ENCODE measurements at regions not wholly inside any gene's neighbourhood (a gene's known extent, or its start where the extent isn't known, plus 50 kb on each side); places are given as distances from the start of the nearest gene placed in this dataset.
"Not testable (repeated sequence)": the region's sequence is repeated elsewhere in the genome, so short reads cannot be mapped to it uniquely, and the experiment has no call there.

- H3K27me3 ChIP-seq, result no peaks in the 10 kb centered on the region
- no peaks in the 10 kb centered on the region for H3K36me3 ChIP-seq
- TF ChIP-seq CTCF (IDR thresholded peaks at IDR 0.05), result no peak
- H3K9me3 ChIP-seq, result peaks cover 0 to 8% of the 10 kb centered on the region in 2 donors
- H3K27ac ChIP-seq, result no peak overlapping the region
- intact Hi-C loops (cut with DNase I), result no loop called here
- DNase-seq (no peak), ATAC-seq (no peak)
- no peak overlapping the region for H3K4me3 ChIP-seq
- H3K4me1 ChIP-seq, result no peaks in the 10 kb centered on the region
Measured at GRCh38 chr14:42992930-42993329, 1386.3 kb downstream of the LRFN5 start.

GRCh38 chr14:42980419-42980818 lies 1373.7 kb downstream of the LRFN5 start:
- intact Hi-C loops (cut with DNase I), result no loop called here
- DNase-seq (no peak), ATAC-seq (no peak)
- Histone ChIP-seq H3K36me3 (peaks cover 0 to 4% of the 10 kb centered on the region in 2 donors), H3K9me3 (peaks cover 0 to 15% of the 10 kb centered on the region in 2 donors), H3K27ac (no peak overlapping the region), H3K27me3 (no peaks in the 10 kb centered on the region), H3K4me1 (no peaks in the 10 kb centered on the region), H3K4me3 (no peak overlapping the region)
- no peak for TF ChIP-seq CTCF (IDR thresholded peaks at IDR 0.05)

- DNase-seq; H3K4me1 ChIP-seq; H3K27ac ChIP-seq; ATAC-seq; intact Hi-C loops (cut with DNase I); H3K9me3 ChIP-seq; H3K36me3 ChIP-seq; H3K4me3 ChIP-seq; H3K27me3 ChIP-seq: not testable (repeated sequence)
Measured at GRCh38 chr14:42973171-42973570, 1366.5 kb downstream of the LRFN5 start.

- H3K4me1 ChIP-seq, result no peaks in the 10 kb centered on the region
- H3K4me3 ChIP-seq, result no peak overlapping the region
- TF ChIP-seq CTCF (IDR thresholded peaks at IDR 0.05), result no peak
- intact Hi-C loops (cut with DNase I), result no loop called here
- no peak overlapping the region for H3K27ac ChIP-seq
- no peaks in the 10 kb centered on the region for H3K9me3 ChIP-seq
- ATAC-seq (no peak), DNase-seq (no peak)
- H3K36me3 ChIP-seq, result no peaks in the 10 kb centered on the region
- no peaks in the 10 kb centered on the region for H3K27me3 ChIP-seq
Measured at GRCh38 chr14:42965512-42965911, 1358.8 kb downstream of the LRFN5 start.

- Histone ChIP-seq H3K4me1 (no peaks in the 10 kb centered on the region), H3K36me3 (no peaks in the 10 kb centered on the region), H3K27me3 (no peaks in the 10 kb centered on the region), H3K9me3 (peaks cover 0 to 8% of the 10 kb centered on the region in 2 donors), H3K4me3 (no peak overlapping the region), H3K27ac (no peak overlapping the region)
- no peak for TF ChIP-seq CTCF (IDR thresholded peaks at IDR 0.05)
- intact Hi-C loops (cut with DNase I), result no loop called here
- ATAC-seq (no peak), DNase-seq (no peak)
Measured at GRCh38 chr14:42961509-42961908, 1354.8 kb downstream of the LRFN5 start.

GRCh38 chr14:42950363-42950762 lies 1343.7 kb downstream of the LRFN5 start:
- TF ChIP-seq CTCF (IDR thresholded peaks at IDR 0.05), result no peak
- H3K4me1 ChIP-seq, result no peaks in the 10 kb centered on the region
- no peaks in the 10 kb centered on the region for H3K27me3 ChIP-seq
- H3K36me3 ChIP-seq, result no peaks in the 10 kb centered on the region
- DNase-seq (no peak), ATAC-seq (no peak)
- H3K9me3 ChIP-seq, result peaks cover 0 to 3% of the 10 kb centered on the region in 2 donors
- intact Hi-C loops (cut with DNase I), result no loop called here
- H3K4me3 ChIP-seq, result no peak overlapping the region
- H3K27ac ChIP-seq, result no peak overlapping the region
